ENCODE measurements at regions not wholly inside any gene's neighbourhood (a gene's known extent, or its start where the extent isn't known, plus 50 kb on each side); places are given as distances from the start of the nearest gene placed in this dataset.

GRCh38 chr10:65843203-65843602 lies 1082.6 kb upstream of the LRRTM3 start:
- Histone ChIP-seq H2AFZ (no peak overlapping the region), H3K79me2 (replicated peaks; ENCODE audit: insufficient read depth) (no peaks in the 10 kb centered on the region), H3K4me3 (no peak overlapping the region), H3K36me3 (ENCODE audit: insufficient read depth) (no peaks in the 10 kb centered on the region), H3K4me1 (ENCODE audit: insufficient read depth) (no peaks in the 10 kb centered on the region), H3K27me3 (ENCODE audit: insufficient read depth) (no peaks in the 10 kb centered on the region), H3K27ac (ENCODE audit: low read depth) (no peak overlapping the region), H4K20me1 (replicated peaks; ENCODE audit: insufficient read depth) (no peaks in the 10 kb centered on the region), H3F3A (replicated peaks; ENCODE audit: low read depth) (no peaks in the 10 kb centered on the region), H3K4me2 (no peak overlapping the region), H3K9me2 (ENCODE audit: insufficient read depth) (peaks cover 3% of the 10 kb centered on the region)
- no peaks in the 10 kb centered on the region for H3K4me1 Mint-ChIP-seq
- H3K4me3 Mint-ChIP-seq = no peak overlapping the region
- no peak overlapping the region for H3K27ac Mint-ChIP-seq
- ATAC-seq (no peak), DNase-seq (ENCODE audit: low spot score) (no peak)
- no peaks in the 10 kb centered on the region; the same call in 2 of the 3 replicates for H3K36me3 Mint-ChIP-seq (ENCODE audit: low read depth)
- H3K9me3 Mint-ChIP-seq = no peaks in the 10 kb centered on the region
- TF ChIP-seq NANOG (IDR thresholded peaks at IDR 0.05; ENCODE audit: borderline replicate concordance) = no peak
- no peak for TF ChIP-seq CREB1 (CRISPR knock-in tag; IDR thresholded peaks at IDR 0.05; ENCODE audit: low read depth)
- H3K27me3 Mint-ChIP-seq (ENCODE audit: insufficient read depth, low read depth, poor library complexity) = no peaks in the 10 kb centered on the region

- H3K9me2 ChIP-seq (ENCODE audit: insufficient read depth) = peaks cover 3% of the 10 kb centered on the region
- H3K27ac Mint-ChIP-seq = no peak overlapping the region
- H3F3A ChIP-seq (replicated peaks; ENCODE audit: low read depth) = no peaks in the 10 kb centered on the region
- DNase-seq (ENCODE audit: low spot score) (no peak), ATAC-seq (no peak)
- no peaks in the 10 kb centered on the region for H3K36me3 ChIP-seq (ENCODE audit: insufficient read depth)
- no peaks in the 10 kb centered on the region for H3K9me3 Mint-ChIP-seq
- H3K27me3 Mint-ChIP-seq (ENCODE audit: insufficient read depth, low read depth, poor library complexity) = no peaks in the 10 kb centered on the region
- H3K4me3 Mint-ChIP-seq = no peak overlapping the region
- TF ChIP-seq EZH2 (IDR thresholded peaks at IDR 0.05; ENCODE audit: low read depth, unreplicated experiment) (no peak), POLR2AphosphoS5 (IDR thresholded peaks at IDR 0.05; ENCODE audit: low read depth) (no peak), CTCF (conservative IDR thresholded peaks at IDR 0.05; ENCODE audit: low read depth in 2 of 2) (no peak), EZH2phosphoT487 (IDR thresholded peaks at IDR 0.05; ENCODE audit: unreplicated experiment) (no peak), JUNB (IDR thresholded peaks at IDR 0.05; ENCODE audit: unreplicated experiment) (no peak), ZNF331 (CRISPR knock-in tag; IDR thresholded peaks at IDR 0.05; ENCODE audit: low read depth) (no peak), STAT1 (IDR thresholded peaks at IDR 0.05; ENCODE audit: unreplicated experiment) (no peak)
- no peaks in the 10 kb centered on the region for H4K20me1 ChIP-seq (replicated peaks; ENCODE audit: insufficient read depth)
- no peak overlapping the region for H3K27ac ChIP-seq (ENCODE audit: low read depth)
- H3K79me2 ChIP-seq (replicated peaks; ENCODE audit: insufficient read depth) = no peaks in the 10 kb centered on the region
- H3K36me3 Mint-ChIP-seq (ENCODE audit: low read depth) = no peaks in the 10 kb centered on the region
- no peak overlapping the region for H2AFZ ChIP-seq
- no peaks in the 10 kb centered on the region for H3K4me1 Mint-ChIP-seq
- H3K4me3 ChIP-seq = no peak overlapping the region
- no peaks in the 10 kb centered on the region for H3K4me1 ChIP-seq (ENCODE audit: insufficient read depth)
- no peak overlapping the region for H3K4me2 ChIP-seq
- H3K27me3 ChIP-seq (ENCODE audit: insufficient read depth) = no peaks in the 10 kb centered on the region
These were observed 1079.9 kb upstream of the LRRTM3 start for GRCh38 chr10:65845916-65846315.

- Histone ChIP-seq H3K36me3 (ENCODE audit: insufficient read depth) (no peaks in the 10 kb centered on the region), H3K4me1 (ENCODE audit: insufficient read depth) (no peaks in the 10 kb centered on the region), H3K79me2 (replicated peaks; ENCODE audit: insufficient read depth) (no peaks in the 10 kb centered on the region), H3K27me3 (ENCODE audit: insufficient read depth) (no peaks in the 10 kb centered on the region), H4K20me1 (replicated peaks; ENCODE audit: insufficient read depth) (no peaks in the 10 kb centered on the region), H3K4me2 (no peak overlapping the region), H3K9me2 (ENCODE audit: insufficient read depth) (peaks cover 3% of the 10 kb centered on the region; the same call in 1 of the 2 replicates), H2AFZ (no peak overlapping the region), H3K27ac (ENCODE audit: low read depth) (no peak overlapping the region), H3K4me3 (no peak overlapping the region), H3F3A (replicated peaks; ENCODE audit: low read depth) (no peaks in the 10 kb centered on the region)
- Mint-ChIP-seq H3K27ac (no peak overlapping the region), H3K27me3 (ENCODE audit: insufficient read depth, low read depth, poor library complexity) (no peaks in the 10 kb centered on the region), H3K9me3 (no peaks in the 10 kb centered on the region), H3K4me1 (no peaks in the 10 kb centered on the region), H3K4me3 (no peak overlapping the region), H3K36me3 (ENCODE audit: low read depth) (no peaks in the 10 kb centered on the region)
- DNase-seq (ENCODE audit: low spot score) (no peak), ATAC-seq (no peak)
- TF ChIP-seq REST (IDR thresholded peaks at IDR 0.05; ENCODE audit: unreplicated experiment) (no peak), POLR2AphosphoS5 (IDR thresholded peaks at IDR 0.05; ENCODE audit: low read depth) (no peak), ZNF114 (CRISPR knock-in tag; IDR thresholded peaks at IDR 0.05) (no peak), NANOG (IDR thresholded peaks at IDR 0.05; ENCODE audit: borderline replicate concordance) (no peak), ETS1 (IDR thresholded peaks at IDR 0.05) (no peak), CTCF (conservative IDR thresholded peaks at IDR 0.05; ENCODE audit: low read depth in 2 of 2) (no peak), ZNF331 (CRISPR knock-in tag; IDR thresholded peaks at IDR 0.05; ENCODE audit: low read depth) (no peak), EZH2phosphoT487 (IDR thresholded peaks at IDR 0.05; ENCODE audit: unreplicated experiment) (no peak)
These were observed 1079.3 kb upstream of the LRRTM3 start for GRCh38 chr10:65846541-65846940.
